ENCODE measurements at regions not wholly inside any gene's neighbourhood (a gene's known extent, or its start where the extent isn't known, plus 50 kb on each side); places are given as distances from the start of the nearest gene placed in this dataset.
"Not testable (repeated sequence)": the region's sequence is repeated elsewhere in the genome, so short reads cannot be mapped to it uniquely, and the experiment has no call there.

- intact Hi-C loops (cut with DNase I; ENCODE audit: low total_unique reads) = no loop called here
- DNase-seq (ENCODE audit: low spot score in 2 of 2) = no peak
- no peak overlapping the region for H3K4me3 ChIP-seq (ENCODE audit: low read depth, poor library complexity, severe bottlenecking)
- TF ChIP-seq POLR2A (IDR thresholded peaks at IDR 0.05) = no peak
- TF ChIP-seq, protein P1, sequence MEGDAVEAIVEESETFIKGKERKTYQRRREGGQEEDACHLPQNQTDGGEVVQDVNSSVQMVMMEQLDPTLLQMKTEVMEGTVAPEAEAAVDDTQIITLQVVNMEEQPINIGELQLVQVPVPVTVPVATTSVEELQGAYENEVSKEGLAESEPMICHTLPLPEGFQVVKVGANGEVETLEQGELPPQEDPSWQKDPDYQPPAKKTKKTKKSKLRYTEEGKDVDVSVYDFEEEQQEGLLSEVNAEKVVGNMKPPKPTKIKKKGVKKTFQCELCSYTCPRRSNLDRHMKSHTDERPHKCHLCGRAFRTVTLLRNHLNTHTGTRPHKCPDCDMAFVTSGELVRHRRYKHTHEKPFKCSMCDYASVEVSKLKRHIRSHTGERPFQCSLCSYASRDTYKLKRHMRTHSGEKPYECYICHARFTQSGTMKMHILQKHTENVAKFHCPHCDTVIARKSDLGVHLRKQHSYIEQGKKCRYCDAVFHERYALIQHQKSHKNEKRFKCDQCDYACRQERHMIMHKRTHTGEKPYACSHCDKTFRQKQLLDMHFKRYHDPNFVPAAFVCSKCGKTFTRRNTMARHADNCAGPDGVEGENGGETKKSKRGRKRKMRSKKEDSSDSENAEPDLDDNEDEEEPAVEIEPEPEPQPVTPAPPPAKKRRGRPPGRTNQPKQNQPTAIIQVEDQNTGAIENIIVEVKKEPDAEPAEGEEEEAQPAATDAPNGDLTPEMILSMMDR (IDR thresholded peaks at IDR 0.05) = no peak
Measured at GRCh38 chr4:27123769-27124124, 263.1 kb downstream of the STIM2 start.

DNA sequence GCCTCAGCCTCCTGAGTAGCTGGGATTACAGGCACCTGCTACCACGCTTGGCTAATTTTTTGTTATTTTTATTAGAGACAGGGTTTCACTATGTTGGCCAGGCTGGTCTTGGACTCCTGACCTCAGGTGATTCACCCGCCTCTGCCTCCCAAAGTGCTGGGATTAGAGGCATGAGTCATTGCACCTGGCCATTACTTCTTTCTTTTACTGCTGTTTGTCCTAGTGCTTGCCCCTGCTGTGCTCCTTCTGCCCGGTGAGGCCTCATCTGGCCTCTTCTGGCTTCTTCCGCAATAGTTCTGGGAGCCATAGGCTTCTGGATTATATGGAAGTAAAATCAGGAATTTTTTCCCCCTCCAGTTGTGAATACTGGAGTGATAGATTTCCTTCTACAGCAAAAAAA, 266.3 kb downstream of the STIM2 start:
- DNase-seq (ENCODE audit: low spot score in 2 of 2); intact Hi-C loops (cut with DNase I; ENCODE audit: low total_unique reads); H3K4me3 ChIP-seq (ENCODE audit: low read depth, poor library complexity, severe bottlenecking): not testable (repeated sequence)
- WGBS, 2 donors = 79 to 94% methylated on average over 4 of the region's 4 CpGs

- no peak for TF ChIP-seq POLR2A (IDR thresholded peaks at IDR 0.05)
- TF ChIP-seq, protein P1 (IDR thresholded peaks at IDR 0.05) = no peak
- H3K4me3 ChIP-seq (ENCODE audit: low read depth, poor library complexity, severe bottlenecking) = no peak overlapping the region
- DNase-seq (ENCODE audit: low spot score in 2 of 2) = no peak
- 90% methylated on average over 5 of the region's 5 CpGs for WGBS, 2 donors
- intact Hi-C loops (cut with DNase I; ENCODE audit: low total_unique reads) = no loop called here
Measured at GRCh38 chr4:27128443-27128842, 267.8 kb downstream of the STIM2 start.

DNA sequence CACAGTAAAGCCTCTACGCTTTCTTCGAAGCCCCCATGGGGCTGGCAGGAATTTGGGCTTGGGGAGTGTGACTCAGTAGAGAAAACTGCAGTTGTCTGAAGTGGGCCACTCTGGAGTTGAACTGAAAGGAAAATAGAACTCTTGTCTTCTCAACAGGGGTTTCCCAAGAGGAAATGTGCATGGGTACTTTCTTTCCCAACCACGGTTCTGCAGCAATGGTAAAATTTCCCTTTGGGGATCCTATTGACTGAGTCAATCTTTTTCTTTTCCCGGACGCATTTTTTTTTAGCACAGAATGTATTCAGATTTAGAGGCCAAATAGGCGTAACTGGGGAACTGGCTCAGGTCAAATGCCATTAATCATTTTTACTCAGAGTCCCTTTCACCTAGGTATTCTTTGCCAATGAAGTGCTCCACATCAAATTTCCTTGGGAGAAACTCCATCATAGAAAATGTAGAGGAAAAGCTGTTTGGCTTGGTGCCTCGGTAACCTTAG, 269.3 kb downstream of the STIM2 start:
- no peak overlapping the region for H3K4me3 ChIP-seq (ENCODE audit: low read depth, poor library complexity, severe bottlenecking)
- WGBS, 2 donors = 54 to 58% methylated on average over 7 of the region's 7 CpGs
- intact Hi-C loops (cut with DNase I; ENCODE audit: low total_unique reads) = no loop called here
- TF ChIP-seq, protein P1 (IDR thresholded peaks at IDR 0.05) = no peak
- no peak for TF ChIP-seq POLR2A (IDR thresholded peaks at IDR 0.05)
- no peak for DNase-seq (ENCODE audit: low spot score in 2 of 2)

- H3K4me3 ChIP-seq (ENCODE audit: low read depth, poor library complexity, severe bottlenecking) = no peak overlapping the region
- intact Hi-C loops (cut with DNase I; ENCODE audit: low total_unique reads) = no loop called here
- DNase-seq (ENCODE audit: low spot score in 2 of 2) = no peak
- 73 to 84% methylated on average over 1 of the region's 1 CpG for WGBS, 2 donors
- no peak for TF ChIP-seq POLR2A (IDR thresholded peaks at IDR 0.05)
- TF ChIP-seq, protein P1 (IDR thresholded peaks at IDR 0.05) = no peak
Measured at GRCh38 chr4:27132497-27132896, 271.9 kb downstream of the STIM2 start.

DNA sequence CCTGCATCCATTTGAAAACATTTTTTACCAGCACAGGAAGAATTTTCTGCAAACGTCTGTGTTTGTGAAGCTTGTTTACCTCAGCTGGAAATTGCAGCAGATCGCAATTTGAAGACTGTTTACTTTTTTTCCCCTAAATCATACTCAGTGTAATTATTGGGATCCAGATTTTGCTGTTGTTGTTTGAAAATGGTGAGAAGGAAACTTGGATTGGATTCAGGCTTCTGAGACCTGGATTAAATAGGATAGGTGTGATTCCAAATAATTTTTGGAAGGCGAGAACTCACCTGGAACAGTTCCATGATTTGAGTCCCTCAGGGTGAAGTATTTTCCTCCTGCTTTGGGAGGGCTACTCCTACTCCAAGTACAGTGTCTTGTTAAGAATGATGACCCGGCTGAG, 279.8 kb downstream of the STIM2 start:
- no peak for DNase-seq (ENCODE audit: low spot score in 2 of 2)
- intact Hi-C loops (cut with DNase I; ENCODE audit: low total_unique reads) = no loop called here
- no peak for TF ChIP-seq POLR2A (IDR thresholded peaks at IDR 0.05)
- TF ChIP-seq, protein P1 (IDR thresholded peaks at IDR 0.05) = no peak
- no peak overlapping the region for H3K4me3 ChIP-seq (ENCODE audit: low read depth, poor library complexity, severe bottlenecking)
- WGBS, 2 donors = 45% methylated on average over 4 of the region's 4 CpGs

Measured in lower leg skin (tissue), 4 donors.